ENCODE measurements at regions not wholly inside any gene's neighbourhood (a gene's known extent, or its start where the extent isn't known, plus 50 kb on each side); places are given as distances from the start of the nearest gene placed in this dataset.
"Not testable (repeated sequence)": the region's sequence is repeated elsewhere in the genome, so short reads cannot be mapped to it uniquely, and the experiment has no call there.

DNA sequence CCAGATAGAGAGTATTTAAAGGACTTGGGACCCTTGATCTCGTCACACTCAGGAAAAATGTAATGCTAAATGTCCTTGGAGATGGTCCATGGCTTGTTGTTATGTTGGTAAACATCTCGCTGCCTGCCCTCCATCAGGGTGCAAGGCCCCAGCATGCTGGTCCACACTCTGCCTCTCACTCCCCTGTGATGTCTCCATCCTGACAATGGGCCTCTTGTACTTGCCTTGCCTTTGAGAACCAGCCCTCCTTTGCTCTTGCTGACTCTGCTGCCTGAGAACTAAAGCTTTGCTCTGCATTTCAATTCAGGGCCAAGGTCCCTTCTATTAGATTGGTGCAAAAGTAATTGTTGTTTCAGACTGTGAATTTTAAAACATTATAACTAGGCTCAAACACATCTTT, 131.0 kb upstream of the LMNTD1 start:
- no peak for DNase-seq (ENCODE audit: low read depth in 2 of 2)

DNA sequence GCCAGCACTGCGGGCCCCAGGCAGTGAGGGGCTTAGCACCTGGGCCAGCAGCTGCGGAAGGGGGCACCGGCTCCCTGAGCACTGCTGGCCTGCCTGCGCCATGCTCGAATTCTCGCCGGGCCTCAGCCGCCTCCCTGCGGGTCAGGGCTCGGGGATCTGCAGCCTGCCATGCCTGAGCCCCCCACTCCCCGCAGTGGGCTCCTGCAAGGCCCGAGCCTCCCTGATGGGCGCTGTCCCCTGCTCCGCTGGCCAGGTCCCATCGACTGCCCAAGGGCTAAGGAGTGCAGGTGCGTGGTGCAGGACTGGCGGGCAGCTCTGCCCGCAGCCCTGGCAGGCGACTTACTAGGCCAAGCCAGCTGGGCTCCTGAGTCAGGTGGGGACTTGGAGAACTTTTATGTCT, 133.3 kb upstream of the LMNTD1 start:
- DNase-seq (ENCODE audit: low read depth in 2 of 2), result no peak

DNA sequence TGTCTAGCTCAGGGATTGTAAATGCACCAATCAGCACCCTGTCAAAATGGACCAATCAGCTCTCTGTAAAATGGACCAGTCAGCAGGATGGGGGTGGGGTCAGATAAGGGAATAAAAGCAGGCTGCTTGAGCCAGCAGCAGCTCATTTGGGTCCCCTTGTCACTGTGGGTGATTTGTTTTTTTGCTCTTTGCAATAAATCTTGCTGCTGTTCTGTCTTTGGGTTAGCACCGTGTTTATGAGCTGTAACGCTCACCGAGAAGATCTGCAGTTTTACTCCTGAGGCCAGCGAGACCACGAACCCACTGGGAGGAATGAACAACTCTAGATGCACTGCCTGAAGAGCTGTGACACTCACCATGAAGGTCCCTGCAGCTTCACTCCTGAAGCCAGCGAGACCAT, 134.1 kb upstream of the LMNTD1 start:
- DNase-seq (ENCODE audit: low read depth in 2 of 2), result no peak

DNA sequence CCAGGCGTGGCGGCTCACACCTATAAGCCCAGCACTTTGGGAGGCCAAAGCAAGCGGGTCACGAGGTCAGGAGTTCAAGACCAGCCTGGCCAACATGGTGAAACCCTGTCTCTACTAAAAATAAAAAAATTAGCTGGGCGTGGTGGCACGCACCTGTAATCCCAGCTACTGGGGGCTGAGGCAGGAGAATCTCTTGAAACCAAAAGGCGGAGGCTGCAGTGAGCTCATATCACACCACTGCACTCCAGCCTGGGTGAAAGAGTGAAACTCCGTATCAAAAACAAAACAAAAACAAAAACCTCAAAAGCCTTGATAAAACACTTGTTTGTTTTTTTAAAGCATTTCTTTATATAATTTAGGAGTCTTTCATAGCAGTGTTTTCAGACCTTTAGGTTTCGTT, 135.8 kb upstream of the LMNTD1 start:
- DNase-seq (ENCODE audit: low read depth in 2 of 2), result not testable (repeated sequence)

DNA sequence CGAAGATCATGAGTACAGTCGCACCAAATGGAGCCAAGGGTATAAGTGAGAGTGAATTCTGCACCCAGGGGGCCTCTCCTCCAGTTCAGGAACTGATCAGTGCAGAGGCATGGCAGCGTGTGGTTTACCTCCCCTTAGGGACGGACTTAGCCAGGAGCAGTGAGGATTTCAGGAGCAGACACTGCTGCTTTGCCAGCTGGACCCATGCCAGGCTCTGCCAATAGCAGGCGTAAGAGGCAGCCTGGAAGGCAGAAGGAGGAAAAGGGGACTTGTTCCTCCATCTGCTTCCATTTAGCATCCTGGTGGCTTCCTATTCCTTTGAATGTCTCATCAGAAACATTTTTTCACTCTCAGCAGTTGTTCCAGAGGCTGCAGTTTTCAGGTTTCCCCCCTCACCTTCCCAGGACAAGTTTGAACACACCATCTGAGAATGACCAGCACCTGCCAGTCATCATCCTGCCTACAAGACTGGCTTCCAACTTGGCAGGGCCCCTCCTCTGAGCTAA, 137.0 kb upstream of the LMNTD1 start:
- no peak for DNase-seq (ENCODE audit: low read depth in 2 of 2)

DNA sequence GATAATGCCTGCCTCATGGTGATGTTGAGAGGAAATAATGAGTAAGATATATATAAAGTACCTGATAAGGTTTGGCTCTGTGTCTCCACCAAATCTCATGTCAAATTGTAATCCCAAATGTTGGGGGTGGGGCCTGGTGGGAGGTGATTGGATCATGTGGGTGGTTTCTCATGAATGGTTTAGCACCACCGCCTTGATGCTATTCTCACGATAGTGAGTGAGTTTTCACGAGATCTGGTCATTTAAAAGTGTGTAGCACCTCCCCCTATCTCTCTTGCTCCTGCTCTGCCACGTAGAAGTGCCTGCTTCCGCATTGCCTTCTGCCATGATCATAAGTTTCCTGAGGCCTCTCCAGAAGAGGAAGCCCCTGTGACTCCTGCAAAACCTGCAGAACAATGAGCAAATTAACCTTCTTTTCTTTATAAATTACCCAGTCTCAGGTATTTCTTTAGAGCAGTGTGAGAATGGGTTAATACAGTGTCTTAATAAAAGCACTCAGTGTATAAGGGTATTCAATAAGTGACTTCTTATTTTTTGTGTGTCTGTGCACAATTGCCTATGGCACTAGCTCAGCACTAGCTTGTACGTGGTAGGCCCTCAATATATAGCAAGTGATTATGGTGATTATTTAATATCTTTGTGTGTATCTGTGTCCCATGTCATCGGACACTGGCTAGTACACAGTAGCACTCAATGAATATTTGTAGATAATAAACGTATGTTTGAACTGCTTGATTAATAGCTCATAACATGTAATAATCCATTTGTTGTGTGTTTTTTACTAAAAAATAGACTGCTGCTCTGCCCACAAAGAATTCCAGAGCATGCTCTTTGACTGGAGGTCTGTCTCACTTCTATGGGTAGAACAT, 138.1 kb upstream of the LMNTD1 start:
- DNase-seq (ENCODE audit: low read depth in 2 of 2), result no peak

DNA sequence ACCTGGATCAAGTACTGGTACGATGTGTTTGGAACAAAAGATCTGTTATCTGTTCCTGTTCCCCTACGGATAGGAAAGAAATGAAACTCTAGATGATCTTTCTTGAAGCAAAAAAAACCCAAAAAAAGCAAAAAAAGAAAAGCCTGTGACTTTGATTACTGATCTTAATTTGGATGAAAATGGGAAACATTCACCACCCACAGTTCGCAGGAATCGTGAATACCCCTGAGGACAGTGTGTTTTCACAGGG, 138.7 kb upstream of the LMNTD1 start:
- no peak for DNase-seq (ENCODE audit: low read depth in 2 of 2)

DNA sequence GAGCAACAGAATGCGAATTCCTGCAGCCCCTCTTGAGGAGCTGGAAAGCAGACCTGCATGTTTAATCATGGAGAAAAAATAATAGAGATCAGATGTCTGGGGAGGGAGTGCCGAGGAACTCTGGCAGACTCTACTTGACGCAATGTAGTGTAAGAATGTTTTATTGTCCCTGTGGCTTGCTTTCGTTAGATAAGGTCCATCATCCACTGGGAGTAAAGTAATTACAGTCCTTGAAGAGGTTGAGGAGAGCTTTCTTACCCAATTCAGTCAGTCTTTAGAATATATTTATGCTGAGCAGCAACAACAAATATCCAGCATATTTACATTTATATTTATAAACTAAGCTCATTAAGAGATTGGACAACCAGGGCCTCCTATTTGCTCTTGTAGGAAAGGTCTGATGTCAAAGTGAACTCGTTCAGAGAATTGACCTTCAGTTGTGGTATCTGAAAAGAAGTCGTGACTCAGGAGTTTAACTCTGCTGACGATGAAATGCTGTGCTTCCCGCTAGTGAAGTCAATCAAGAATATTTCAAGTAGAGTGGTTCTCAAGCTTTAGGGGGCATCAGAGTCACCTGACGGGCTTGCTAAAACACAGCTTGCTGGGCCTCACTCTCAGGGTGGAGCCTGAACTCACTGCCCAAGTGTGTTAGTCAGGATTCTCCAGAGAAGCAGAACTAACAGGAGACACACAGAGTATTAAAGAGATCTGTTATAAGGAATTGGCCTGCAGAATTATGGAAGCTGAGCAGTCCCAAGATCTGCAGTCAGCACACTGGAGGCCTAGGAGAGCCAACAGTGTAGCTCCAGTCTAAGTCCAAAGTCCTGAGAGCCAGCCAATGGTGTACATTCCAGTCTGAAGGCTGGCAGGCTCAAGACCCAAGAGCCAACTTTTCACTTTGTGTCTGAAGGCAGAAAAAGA, 139.3 kb upstream of the LMNTD1 start:
- DNase-seq (ENCODE audit: low read depth in 2 of 2), result no peak

DNA sequence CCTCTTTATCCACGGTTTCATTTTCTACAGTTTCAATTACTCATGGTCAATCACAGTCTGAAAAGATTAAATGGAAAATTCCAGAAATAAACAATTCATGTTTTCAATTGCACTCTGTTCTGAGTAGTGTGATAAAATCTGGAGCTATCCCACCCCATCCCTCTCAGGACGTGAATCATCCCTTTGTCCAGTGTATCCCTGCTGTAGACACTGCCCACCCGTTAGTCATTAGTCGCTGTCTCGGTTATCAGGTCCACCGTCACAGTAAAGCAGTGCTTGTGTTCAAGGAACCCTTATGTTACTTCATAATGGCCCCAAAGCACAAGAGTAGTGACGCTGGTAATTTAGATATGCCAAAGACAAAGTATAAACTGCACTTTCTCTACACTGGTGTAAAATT, 141.0 kb upstream of the LMNTD1 start:
- DNase-seq (ENCODE audit: low read depth in 2 of 2), result no peak

DNA sequence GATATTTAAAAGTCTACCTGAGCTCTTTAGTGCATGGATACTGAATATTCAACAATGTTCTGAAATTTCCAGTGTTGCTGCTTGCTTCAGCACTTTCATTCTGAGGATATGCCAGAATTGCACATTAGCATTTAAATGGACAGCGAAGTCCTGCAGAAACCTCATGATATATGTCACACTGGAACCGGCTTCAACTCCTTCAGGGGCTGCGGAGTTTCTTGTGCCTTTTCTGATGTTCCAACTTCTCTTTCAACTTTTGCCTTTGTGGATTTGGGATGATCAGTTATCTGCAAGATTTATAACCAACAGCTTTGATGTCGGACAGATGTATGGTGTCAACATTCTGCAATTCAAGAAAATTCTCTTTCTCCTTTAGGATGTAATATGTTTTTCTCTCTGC, 142.5 kb upstream of the LMNTD1 start:
- DNase-seq (ENCODE audit: low read depth in 2 of 2), result no peak

DNA sequence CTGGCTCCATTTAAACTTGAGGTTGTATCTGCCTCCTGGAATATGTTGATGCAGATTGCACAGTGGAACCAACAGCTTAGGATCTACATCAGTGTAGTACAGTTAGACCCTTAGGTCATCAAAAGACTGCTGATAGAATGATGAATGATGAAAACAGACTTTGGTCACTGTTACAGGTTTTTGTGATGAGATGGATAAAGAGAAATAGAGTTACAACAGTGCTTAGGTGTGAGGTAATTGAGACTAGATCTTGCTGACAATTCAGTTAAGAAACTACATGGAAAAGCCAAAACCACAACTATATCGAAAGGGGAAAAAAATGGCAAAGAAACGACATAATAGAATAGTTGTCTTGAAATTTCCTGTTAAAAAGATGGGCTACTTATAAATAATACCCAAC, 145.7 kb upstream of the LMNTD1 start:
- DNase-seq (ENCODE audit: low read depth in 2 of 2), result no peak

DNA sequence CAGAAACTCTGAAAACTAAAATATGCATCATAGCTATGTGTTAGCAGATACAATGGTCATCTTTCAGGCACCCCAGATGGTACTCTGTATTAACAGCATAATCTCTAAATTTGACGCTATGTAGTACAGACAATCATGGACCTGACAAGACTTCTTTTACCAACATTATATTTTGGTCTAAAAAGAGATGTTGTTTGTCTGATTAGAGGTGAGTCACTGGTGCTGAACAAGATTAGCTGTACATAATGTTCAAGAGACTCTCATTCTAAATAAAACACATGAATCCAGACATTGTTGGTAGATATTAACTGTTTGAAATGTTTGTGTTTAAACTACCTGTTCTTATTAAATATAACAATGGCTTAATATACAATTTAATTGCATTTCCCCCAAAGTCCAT, 146.4 kb upstream of the LMNTD1 start:
- no peak for DNase-seq (ENCODE audit: low read depth in 2 of 2)

DNA sequence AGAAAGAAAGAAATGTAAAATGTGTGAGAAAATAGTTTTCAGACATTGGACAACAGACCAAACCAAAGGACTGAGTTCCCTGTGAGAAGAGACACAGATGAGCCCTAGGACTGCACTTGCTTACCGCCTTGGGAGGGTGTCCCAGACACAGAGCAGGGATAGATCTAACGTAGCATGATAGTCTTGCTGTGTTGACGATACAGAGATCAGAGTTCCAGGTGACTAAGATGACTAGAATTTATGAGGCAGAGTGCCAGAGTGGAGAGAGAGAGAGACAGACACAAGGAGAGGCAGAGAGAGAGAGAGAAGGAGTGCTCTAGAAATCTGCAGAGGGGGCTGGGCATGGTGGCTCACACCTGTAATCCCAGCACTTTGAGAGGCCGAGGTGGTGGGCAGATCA, 148.2 kb upstream of the LMNTD1 start:
- DNase-seq (ENCODE audit: low read depth in 2 of 2), result no peak

DNA sequence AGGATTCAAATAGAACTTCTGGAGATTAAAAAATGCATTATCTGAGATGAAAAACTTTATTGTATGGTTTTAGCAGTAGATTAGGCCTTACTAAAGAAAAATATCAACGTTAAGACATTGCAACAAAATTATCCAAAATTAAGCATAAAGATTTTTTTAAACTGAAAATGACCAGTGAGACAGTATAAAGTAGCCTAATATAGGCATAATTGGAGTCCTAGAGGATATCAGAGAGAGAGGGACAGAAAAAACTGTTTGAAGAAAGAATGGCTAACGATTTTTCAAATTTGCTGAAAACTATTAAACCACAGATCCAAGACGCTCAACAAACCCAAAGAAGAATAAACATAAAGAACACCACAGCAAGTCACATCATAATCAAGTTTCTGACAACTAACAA, 149.5 kb upstream of the LMNTD1 start:
- DNase-seq (ENCODE audit: low read depth in 2 of 2), result no peak

DNA sequence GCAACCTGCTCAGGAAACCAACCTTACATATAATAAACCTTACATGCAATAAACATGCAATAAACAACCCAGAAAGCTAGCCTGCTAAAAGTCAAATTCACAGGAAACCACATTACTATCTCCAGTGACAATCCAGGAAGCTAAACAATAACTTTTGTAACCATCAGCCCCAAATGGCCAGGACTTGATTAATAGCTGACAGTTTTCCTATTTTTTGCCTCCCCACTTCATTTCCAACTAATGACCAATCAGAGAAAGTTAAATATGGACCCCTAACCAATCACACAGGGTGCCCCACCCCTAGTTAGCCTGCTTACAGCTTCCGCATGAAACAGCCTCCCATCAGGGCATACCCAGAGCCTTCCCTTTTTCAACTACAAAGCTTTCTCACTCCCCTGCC, 152.2 kb upstream of the LMNTD1 start:
- DNase-seq (ENCODE audit: low read depth in 2 of 2), result no peak

DNA sequence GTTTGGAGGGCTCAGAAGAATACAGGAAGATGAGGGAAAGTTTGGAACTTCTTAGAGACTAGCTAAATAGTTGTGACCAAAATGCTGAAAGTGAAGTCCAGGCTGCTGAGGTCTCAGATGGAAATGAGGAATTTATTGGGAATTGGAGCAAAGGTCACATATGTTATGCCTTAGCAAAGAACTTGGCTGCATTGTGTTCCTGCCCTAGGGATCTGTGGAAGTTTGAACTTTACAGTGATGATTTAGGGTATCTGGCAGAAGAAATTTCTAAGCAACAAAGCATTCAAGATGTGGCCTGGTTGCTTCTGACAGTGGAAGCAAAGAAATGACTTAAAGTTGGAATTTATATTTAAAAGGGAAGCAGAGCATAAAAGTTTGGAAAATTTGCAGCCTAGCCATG, 153.6 kb upstream of the LMNTD1 start:
- not testable (repeated sequence) for DNase-seq (ENCODE audit: low read depth in 2 of 2)

DNA sequence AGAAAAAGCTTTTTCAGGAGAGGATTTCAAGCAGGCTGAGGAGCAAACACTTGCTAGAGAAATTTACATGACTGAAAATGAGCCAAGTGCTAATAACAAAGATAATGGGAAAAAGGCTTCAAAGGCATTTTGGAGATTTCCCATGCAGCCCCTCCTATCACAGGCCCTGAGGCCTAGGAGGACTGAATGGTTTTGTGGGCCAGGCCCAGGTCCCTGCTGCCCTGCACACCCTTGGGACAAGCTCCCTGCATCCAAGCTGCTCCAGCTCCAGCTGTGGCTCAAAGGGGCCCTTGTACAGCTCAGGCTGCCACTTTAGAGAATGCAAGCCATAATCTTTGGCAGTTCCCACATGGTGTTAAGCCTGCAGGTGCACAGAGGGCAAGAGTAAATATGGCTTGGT, 154.0 kb upstream of the LMNTD1 start:
- DNase-seq (ENCODE audit: low read depth in 2 of 2), result no peak

DNA sequence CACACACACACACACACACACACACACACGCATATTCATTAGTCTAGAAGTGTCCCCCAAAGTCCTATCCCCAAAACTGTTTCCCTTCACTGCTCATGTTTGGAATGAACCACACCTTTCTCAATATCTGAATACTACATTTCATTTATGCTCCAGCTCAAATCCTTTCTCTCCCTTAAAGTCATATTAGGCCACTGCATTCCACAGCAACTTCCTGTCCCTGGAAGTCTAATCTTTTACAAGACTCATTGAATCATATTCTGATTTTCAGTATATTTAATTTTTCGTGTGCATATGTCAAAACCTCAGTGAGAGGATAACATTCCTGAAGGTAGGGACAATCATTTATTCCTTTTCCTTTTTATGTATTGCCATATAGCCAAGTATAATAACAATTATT, 155.6 kb upstream of the LMNTD1 start:
- no peak for DNase-seq (ENCODE audit: low read depth in 2 of 2)

DNA sequence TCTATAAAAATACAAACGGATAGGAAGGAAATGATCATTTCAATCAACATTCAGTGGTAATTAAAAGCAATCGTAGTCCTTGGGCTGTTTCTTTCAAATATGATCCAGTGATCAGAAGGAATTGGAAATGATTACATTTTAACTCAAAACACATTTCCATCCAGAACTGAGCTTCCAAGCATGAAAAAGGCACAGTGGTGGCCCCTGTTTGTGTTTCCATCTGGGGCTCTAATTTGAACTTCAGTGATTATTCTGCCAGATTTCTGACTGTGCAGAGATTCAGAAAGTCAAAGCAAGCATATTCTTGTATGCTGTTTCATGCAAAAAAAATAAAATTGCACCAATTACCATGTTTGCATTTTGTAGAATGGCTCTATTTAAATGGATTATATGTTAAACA, 157.0 kb upstream of the LMNTD1 start:
- DNase-seq (ENCODE audit: low read depth in 2 of 2), result no peak

DNA sequence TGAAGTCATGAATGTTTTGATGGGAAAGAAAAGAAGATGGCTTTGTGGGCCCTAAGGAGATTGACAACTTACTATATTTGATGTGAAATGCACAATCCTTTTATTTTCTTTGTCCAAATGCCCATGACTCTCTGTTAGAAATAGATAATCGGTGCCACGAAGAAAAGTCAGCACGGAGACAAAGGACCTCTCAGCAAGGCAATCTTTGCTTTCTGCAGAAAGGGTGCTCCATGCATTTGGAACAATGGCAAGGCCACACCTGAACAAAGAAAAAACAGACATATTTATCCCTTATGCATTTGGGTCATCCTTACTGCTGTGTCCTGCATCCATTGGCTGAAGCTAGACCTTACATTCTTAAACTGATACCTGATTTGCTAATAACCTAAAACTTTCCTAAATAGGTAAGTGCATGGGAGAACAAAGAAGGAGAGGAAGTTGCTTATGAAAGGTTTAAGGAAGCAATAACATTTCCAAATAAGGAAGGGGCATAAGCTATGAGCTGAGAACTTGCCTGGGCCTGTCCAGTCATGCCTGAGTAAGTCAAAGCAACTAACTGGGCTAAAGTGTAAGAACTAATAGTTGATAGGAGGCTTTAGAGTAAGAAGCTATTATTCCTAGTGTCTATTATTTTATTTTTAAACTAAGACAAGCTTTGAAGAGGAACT, 158.0 kb upstream of the LMNTD1 start:
- not testable (repeated sequence) for DNase-seq (ENCODE audit: low read depth in 2 of 2)

DNA sequence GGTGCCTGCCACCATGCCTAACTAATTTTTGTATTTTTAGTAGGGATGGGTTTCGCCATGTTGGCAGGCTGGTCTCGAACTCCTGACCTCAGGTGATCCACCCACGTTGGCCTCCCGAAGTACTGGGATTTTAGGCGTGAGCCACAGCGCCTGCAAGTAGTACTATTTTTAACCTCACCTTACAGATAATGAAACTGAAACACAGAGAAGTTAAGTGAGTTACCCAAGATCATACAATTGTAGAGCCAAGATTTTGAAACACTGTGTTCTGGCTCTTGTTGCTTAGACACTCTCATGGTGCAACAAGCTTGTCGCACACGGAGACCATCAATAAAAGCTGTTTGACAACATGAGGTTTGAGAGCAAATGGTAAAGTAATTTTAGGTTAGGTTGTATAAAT, 159.1 kb upstream of the LMNTD1 start:
- no peak for DNase-seq (ENCODE audit: low read depth in 2 of 2)

DNA sequence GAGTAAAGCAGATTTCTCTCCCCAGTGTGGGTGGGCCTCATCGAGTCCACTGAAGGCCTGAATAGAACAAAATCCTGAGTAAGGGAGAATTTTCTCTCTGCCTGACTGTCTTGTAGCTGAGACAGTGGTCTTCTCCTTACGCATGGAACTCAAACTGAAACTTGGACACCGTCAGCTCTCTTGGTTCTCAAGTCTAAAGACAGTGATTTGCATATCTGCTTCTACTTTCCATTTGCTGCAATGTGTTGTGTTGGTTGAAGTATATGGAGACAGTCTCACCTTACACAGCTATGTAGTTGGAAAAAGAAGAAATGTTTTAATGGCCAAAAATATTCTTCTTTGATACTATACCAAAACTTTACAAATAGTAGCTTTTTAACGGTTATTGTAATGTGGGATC, 160.2 kb upstream of the LMNTD1 start:
- DNase-seq (ENCODE audit: low read depth in 2 of 2), result no peak
